GM18907 (cell line): ENCODE measurements at regions not wholly inside any gene's neighbourhood (a gene's known extent, or its start where the extent isn't known, plus 50 kb on each side); places are given as distances from the start of the nearest gene placed in this dataset.

ENCODE experiments used
- ATAC-seq: cut with Tn5 transposase; IDR thresholded peaks from one replicate; pipeline ENCODE4 v1.9.1; 2021; ENCODE audit warnings: mild to moderate bottlenecking, moderate library complexity; ENCODE audit not compliant: unreplicated experiment

DNA sequence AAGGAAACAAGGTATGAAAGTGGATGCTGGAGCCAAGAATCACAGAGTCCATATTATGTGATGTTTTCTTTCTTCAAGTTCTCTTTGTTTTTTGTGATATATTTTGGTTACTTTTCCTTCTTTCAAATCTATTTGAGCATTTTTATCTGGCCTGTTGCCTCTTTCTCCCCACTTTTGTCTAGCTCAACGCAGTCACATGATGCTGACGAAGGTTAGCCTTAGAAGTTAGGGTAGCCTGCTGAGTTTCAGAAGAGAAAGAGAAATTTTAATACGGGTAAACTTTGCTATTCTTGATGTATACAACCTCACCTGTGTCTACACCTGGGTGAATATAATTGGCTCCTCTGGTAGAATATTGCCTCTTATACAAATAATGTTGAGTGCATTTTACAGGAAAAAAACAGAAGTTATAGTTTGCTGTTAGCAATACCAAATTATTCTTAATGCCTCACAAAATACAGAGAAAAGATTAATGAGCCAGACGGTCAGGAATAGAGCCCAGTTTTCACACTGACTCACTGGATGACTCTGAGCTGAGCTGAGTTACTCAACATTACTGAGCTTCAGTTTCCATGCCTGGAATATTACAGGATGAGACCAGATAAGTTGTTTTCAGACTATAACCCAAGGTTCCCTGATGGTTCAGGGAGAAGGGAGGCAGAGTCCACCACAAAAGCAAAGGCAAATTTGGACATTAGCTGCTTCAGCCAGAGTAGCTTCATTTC lies 161.6 kb upstream of the BDNF start:
- ATAC-seq, result no peak

DNA sequence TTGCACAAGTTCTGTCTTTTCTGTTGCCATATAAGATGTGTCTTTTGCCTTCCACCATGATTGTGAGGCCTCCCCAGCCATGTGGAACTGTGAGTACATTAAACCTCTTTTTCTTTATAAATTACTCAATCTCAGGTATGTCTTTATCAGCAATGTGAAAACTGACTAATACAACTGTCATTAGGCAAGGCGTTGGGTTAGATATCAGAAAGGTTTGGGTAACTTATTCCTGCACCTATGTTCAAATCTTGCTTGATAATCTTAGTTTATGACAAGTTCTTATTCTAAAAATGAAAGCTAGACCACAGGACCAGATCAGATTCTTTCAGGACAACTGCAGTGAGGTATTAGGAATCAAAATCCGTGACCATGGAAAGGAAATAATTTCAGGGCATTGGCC lies 160.6 kb upstream of the BDNF start:
- no peak for ATAC-seq

DNA sequence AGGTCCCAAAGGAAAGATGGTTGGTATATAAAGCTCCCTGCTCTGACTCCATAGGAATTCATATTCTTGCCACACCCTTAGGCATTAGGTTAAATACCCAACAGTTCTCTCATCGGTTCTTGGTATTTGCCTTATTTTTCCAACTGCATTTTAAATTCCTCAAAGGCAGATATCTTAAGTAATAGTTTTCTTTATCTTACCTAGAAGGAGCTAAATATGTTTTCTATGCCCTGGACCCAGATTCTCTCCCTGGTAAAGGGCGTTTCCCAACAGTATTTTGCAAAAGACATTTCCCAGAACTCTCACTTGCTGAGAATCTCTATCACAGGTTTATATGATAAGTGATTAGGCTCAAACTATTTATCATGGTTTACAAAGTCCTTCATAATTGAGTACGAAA lies 158.6 kb upstream of the BDNF start:
- no peak for ATAC-seq

DNA sequence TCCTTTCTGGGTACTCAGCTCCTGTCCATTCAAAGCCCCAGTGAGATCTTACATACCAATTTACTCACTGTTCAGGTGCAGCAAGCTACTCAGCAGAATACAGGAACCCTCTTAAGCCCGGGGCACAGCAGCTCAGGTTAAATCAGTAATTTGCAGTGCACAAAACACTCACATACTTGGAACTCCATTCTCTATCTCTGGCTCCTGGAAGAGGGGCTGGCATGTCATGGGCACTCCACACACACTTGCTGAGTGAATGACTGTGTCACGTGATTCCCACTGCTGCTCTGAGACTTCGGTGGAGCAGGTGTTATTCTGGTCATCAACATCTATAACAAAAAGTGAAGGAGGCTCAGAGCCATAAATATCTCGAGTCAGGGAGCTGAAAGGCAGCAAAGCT lies 157.3 kb upstream of the BDNF start:
- no peak for ATAC-seq

DNA sequence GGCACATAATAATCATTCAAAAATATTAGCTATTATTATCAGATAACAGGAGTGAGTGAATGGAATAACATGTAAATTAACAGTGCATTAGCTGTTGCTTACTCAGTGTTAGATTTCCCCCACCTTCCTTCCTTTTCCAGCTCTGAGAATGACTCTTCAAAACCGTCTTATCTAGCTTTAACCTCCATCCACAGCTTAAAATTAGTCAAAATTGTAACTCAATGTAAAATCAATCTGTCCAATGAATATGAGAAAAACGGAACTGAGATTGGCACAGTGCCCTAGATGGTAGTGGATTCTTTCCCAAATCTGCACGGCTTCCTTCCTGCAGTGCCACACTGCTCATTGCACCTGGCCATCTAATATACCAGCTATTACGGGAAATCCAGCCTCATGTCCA lies 156.8 kb upstream of the BDNF start:
- no peak for ATAC-seq

DNA sequence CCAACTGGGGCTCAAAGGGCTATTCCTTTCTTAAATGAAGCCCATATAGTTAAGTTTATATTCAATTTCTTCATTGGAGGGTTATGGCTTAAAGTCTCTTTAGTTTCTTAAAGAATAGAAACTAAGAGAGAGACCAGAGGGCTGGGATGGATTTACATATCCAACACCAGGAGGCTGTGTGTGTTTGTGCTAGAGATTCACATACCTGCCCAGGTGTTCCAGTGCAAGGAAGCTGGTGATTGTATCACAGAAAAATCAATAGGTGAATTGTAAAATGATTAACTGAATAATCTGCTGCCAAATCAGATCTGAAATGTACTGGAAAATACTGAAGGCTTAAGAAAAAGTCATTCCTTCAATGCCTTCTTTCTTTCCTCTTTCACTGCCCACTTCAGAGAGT lies 148.2 kb upstream of the BDNF start:
- ATAC-seq, result no peak

DNA sequence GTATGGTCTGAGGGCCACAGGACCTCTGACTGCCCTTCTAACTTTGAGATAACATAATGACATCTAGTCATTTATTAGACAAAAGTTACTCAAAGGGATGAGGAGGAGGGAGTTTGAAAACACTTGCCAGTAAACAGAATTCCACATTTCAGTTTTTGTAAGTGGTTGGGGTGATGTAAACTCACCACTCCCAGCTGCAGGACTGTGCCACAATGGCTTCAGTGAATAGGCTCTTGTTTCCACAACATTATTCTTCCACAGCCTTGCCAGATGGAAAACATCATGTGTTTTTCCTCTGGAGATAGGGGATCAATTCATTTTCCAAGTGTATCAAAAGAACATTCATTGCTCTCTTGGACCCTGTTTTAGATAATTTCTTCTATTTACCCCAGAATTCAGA lies 147.2 kb upstream of the BDNF start:
- ATAC-seq, result no peak

DNA sequence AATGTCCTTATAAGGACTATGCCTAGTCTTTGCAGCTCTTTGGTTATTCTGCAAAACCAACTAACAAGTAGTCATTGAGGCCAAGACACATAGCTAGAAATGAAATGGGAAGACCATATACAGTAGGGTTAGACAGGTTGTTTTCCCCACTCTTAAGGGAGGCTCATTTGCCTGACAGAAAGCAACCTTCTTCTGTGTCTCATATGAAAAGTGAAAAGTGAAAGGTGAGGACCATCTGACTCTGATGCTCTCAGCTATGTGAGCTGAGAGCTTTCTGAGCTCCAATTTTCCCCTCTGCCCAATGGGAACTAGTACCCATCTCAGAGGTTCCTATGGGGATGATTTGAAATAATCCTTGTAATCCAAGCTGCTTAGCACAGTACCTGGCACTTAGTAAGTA lies 142.0 kb upstream of the BDNF start:
- ATAC-seq, result peak; percentile 45

DNA sequence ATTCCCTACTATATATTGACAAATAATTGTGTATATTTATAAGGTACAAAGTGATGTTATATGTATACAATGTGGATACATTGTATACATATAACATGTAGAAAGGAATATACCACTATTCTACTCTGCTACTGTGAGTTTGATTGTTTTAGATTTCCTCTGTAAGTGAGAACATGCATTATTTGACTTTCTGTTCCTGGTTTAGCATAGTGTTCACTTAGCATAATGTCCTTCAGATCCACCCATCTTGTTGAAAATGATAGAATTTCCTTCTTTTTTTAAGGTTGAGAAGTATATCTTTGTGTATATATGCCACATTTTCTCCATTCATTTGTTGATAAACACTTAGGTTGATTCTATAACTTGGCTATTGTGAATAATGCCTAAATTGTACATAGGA lies 140.8 kb upstream of the BDNF start:
- ATAC-seq, result no peak

DNA sequence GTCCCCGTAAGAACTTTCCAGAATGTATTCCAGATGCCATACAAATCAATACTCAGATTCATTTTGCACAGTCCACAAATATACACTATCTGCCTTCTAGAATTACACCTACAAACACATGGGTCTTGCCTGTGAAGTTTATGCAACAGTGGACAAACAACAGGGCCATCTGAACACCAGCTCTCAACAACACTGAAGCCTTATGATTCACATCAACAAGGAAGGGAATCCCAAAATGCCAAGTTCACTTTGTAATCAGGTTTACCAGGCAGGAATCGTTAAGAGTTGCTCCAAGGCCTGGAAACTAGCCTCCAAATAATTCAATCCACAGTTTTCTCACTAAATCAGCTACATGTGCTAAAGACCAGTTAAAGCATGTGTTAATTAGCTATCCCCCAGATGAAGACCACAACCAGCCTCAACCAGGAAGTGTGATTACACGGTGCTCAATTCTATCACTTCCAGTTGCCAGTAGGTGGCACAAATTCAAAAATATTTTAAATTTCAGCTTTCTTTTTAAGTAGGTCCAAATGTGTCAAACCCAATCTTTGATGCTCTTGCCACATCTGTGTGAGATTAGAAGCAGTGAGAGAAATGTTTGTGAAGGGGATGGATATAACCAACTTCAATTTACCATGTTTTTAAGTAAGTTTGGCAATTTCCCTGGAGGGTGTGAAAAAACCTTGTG lies 139.1 kb upstream of the BDNF start:
- no peak for ATAC-seq

DNA sequence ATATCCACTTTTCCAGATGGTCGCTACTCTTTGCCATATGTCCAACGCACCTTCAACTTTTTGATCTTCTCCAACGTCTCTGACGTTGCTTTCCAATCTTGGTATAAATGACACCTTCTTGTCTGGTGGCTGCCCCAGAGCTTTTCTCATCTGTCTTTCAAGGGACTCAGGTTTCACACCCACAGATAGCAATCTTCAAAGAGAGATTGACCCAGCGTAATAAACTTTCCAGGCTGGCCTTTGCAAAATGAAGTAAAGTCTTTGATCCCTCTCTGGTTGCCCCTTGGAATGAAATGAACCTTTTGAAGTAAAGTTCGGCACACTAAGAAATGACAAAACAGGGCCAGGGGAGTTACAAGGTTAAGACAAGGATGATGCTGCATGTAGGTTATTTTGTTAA lies 138.4 kb upstream of the BDNF start:
- no peak for ATAC-seq

DNA sequence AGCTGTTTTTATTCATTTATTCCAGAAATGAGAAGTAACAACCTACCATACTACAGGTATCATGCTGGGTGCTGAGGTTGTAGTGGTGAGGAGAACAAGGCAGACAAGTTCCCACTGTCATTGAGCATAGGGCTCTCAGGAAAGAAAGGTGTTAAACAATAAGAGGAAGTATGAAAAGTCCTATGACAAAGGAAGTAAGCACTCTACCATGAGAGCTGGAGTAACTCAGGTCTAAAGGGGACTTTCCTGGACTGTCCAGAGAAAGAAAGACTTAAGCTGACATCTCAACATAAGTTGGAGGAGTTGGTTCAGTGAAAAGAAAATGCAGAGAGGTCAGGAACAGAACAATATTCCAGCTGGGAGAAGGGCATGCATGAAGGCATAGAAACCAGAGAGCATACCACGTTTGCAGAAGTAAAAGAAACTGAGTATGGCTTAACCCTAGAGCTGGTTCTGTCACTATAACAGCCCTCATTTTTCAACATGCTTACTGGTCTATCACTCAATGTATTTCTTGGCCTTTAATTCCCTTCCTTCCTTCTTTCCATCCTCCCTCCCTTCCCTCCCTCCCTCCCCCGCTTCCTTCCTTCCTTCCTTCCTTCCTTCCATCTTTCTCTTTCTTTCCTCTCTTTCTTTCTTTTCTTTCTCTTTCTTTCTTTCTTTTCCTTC lies 137.8 kb upstream of the BDNF start:
- ATAC-seq, result peak; percentile 96

DNA sequence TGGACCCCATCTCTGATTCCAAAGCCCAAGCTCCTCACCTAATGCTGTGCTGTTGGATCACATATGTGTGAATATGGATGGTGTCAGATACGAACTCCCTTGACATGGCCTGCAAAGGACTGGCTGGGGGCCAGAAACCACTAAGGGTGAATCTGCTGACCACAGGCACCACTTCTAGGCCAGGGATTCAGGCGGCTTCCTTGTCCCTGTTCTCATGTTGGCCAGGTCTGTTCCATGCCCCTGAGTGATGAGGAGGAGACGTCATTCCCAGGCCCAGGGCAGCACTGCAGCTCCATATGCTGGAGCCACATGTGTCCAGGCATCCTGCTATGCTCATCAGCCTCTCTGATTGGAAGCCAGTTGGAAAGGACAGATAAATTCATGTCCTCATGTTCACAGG lies 130.0 kb upstream of the BDNF start:
- ATAC-seq, result no peak

DNA sequence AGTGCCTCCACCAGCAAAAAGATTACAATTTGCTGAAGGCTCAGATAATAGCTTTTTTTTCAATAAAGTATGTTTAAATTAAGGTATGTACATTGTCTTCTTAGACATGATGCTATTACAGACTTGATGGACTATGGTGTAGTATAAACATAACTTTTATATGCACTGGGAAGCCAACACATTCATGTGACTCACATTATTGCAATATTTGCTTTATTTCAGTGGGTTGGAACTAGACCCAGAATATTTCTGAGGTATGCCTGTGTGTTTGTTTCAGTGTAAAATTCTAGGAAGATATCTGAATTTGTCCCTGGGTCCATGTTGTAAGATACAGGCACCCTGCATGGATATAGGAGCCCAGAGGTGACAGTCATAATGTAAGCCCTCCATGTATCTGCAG lies 120.0 kb upstream of the BDNF start:
- ATAC-seq, result no peak

DNA sequence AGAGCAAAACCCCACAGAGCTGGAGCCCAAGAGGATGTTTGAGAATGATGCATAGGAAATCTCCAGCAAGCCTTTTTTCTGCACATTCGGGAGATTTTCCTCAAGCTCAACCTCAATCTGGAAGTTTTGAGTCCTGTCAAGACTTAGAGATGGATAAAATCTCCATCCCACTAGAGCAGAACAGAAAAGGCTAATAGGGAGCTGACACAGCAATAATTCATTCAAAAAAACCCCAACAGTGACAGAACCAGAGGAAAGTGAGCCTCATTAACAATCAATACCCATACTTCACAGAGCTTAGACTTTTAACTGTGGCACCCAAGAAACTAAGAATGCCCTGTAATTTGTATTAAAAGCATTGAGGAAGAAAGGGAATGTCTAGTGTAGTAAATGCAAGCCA lies 115.9 kb upstream of the BDNF start:
- ATAC-seq, result no peak

DNA sequence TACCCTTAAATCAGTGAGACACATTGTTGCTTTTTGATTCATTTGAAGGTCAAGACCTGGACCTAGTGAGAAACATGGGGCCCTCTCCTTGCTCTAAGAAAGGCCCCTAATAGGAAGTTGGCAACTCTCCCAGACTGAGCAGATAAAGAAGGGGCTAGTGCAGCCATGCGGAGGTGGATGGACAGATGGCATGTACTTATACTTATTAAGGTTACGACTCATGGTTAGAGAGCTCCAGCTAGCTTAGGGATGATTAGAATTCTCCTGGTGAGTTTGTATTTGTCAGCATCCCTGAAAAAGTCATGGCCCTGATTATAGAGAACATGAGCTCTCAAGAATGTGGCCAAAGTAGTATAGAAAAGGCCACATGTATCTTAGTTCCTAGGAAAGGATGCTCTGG lies 112.1 kb upstream of the BDNF start:
- no peak for ATAC-seq

DNA sequence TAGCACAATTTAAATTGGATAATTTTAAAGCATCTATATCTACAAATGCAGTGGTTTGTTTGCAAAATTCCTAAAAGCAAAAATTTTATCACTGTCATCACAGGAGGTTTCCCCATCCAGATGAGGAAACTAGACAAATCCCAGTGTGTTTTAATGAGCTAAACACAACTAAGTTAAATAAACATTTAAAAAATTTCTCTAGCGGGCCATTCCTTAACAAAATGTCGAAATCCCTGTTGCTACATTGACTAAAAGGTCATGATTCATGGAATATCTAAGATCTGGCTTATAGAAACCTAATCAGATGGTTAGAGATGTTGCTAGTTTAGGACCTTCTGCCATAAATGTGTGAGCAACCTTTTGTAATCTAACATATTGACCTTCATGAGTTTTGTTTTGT lies 107.3 kb upstream of the BDNF start:
- ATAC-seq, result no peak

DNA sequence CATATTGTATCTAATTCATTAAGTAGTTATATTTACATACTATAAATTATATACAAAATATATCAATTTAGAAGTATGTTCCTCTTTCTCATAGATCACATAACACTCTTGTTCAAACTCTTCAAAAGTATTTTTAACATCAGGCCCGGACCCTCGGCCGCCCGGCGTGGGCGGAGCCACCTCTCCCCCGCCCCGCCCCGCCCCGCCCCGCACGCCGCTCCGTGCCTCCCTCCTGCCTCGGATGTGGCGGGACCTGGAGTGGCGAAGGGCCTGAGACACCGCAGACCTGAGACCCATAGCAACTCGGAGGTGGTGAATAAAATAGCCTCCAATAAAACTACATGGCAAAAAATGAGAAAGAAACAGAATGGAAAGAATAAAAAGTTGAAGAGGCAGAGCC lies 105.9 kb upstream of the BDNF start:
- no peak for ATAC-seq

DNA sequence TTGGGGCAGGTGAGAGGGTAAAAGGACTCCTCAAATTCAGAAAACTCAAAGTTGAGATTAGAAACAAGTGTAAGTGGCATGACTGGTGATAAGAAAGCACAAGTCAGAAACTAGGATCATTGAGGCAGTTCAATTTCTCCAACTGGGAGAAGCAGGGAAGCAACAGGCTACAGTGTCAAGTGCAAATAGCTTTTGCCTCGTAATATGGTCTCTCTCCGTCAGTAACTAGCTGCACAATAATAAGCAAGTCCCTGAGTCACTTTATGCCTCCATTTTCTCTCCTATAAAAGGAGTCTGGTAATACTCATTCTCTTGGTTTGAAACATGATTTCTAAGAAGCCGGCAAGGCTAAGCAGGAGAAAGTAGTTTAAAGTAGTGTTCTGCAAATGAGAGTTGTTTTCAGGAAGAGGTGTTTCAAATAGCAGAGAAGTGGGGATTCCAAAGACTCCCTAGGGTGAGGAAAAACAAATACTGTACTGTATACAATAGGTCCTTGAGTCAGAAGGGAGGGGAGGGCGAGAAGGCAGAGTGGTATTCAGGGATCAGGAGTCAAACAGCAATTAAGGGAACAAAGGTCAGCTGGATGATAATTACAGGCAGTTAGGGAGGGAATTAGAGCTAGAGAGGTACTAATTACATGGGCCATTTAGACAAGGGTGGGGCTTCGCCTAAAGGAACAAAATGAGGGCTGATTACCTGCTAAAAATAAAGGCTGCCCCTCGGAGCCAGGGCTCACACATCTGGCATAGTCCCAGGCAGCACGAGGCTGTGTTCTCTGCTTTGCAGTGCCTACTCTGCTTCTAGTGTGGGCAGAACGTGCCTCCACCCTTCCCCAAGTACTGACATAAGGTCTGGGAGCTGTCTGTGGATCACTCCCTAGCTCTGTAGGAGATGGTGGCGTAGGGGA lies 96.0 kb upstream of the BDNF start:
- ATAC-seq, result no peak

DNA sequence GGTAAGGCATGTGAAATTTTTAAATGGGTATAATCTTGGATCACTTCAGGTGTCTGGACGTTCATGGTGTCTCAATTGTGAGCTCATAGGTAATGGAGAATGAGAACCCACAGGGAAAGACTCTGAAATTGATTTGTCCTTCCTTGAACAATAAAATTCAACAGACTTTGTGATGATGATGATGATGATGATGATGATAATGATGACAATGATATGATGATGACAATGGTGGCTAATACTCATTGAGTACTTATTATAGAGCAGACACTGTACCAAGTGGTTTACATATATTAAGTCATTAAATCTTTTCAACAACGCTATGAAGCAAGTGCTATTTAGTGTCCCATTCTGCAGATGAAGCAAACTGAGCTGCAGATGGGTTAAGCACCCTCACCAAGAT lies 86.6 kb upstream of the BDNF start:
- no peak for ATAC-seq

DNA sequence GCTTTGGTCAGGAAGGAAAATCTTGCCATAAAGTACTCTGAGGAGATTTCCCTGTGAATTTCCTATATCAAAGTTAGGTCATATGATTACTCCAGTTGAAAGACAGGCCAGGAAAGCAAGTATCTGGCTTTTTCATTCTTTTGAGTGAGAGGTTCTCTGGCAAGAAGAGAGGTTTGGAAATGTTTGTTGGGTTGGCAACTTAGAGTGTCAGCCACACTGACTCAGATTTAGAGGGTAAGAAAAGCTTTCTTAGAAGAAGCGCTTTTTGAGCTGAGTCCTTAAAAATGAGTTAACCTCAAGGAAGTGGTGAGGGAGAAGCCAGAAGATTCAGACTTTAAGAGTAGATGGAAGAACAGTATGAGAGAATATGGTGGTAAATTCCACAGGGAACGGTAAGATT lies 86.1 kb upstream of the BDNF start:
- no peak for ATAC-seq
